ENCODE measurements at regions not wholly inside any gene's neighbourhood (a gene's known extent, or its start where the extent isn't known, plus 50 kb on each side); places are given as distances from the start of the nearest gene placed in this dataset.
"Not testable (repeated sequence)": the region's sequence is repeated elsewhere in the genome, so short reads cannot be mapped to it uniquely, and the experiment has no call there.

DNA sequence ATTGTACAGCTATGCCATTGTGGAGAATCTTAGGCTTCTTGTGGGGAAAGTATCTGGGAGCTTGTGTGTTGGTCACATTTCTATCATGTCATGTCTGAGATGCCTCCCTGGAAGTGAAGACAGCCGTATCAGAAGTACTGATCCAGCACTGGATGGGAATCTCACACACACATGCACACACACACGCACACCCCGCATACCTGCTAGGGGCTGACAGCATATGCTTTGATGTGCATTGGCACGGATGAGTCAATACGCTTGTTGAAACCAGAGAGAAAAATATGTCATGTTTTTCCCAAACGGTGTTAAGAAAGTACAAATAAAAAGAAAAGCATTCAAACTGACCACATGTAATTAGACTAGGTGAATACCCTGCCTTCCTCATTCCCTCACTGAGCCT lies 260.8 kb downstream of the KTN1 start:
- no peak for DNase-seq (ENCODE audit: extremely low spot score, insufficient read length, low read depth)
- FAIRE-seq: no peak

DNA sequence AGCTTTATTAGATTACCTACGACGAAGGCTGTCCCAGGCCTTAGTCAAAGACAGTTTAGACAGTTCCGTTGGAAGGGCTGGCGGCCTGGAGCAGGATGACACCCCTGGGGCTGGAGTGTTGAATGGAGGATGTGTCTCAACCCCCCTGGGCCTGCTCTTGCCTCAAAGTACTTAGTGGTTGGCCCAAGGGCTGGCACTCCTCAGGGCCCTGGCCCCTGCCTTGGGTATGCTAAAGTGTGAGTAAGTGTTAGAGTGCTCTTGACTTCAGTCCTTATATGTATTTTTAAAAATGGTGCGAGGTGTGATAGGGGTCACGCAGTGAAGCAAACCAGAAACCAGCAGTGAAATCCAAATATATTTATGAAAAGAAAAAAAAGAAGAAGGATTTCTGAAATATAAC lies 261.6 kb downstream of the KTN1 start:
- DNase-seq (ENCODE audit: extremely low spot score, insufficient read length, low read depth) (no peak), FAIRE-seq (no peak)

DNA sequence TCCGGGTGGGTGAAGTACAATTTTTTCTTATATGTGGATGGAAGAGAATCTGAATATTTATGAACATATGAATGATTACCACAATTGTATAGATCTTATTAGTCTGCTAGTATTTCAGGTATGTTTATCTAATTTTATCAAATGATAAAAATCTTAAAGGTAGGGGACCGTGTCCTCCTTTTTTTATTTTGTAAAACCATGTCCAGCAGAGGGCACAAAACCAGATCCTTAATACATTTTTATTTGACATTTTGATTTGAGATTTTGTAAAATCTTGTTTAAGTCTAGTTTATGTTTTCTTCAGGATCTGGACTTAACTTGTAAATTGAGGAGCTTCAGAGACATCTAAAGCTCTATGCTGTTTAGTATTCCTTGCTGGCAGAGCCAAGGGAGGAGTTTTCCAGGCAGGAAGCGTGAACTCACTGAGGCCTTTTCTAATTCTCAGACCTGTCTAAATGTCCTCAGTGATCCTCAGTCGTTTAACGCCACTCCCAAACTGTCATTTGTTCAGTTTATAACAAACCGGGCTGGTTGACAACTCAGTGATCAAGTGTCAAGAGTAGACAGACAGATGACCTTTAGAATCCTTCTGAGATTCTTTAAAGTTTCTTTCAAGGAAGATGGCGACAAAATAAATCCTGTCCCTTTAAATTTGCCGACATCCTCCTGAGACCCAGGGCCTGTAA lies 263.9 kb downstream of the KTN1 start:
- no peak for DNase-seq (ENCODE audit: extremely low spot score, insufficient read length, low read depth)

DNA sequence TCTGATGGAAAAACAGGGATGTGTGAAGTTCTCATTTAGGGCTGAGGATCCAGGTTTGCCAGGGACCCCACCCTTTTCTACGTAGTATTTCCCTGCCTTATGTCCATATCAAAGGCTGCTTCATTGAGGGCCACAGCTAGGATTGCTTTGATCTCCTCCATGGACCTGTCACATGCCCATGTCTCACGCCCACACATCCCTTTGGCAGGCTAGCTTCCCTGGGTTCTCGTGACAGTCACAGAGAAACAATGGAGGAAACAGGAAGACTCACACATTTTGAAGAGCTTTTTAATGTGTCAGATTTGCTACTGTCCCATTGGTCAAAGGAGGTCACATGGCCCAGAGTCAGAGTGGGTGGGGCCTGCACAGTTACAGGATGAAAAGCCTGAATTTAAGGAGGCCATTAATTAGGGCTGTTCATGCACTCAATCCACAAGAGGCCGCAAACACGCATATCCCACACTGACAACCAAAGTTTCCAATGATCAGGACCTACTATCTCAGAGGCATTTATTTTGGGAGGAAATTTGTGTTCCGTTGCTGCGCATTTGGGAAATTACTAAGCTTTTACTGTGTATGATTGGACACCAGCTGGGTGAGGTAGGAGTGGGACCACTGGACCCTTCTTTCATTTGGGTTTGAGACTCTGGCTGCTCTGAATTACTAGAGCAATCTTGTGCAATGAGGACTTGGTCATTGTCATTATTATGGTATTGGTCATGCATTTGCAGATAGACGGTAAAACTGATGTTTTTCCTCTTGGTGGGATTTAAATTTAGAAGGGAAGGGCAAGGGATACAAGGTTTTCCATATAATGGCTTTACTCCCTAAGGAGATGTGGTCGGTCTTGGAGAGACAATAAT lies 266.2 kb downstream of the KTN1 start:
- no peak for FAIRE-seq
- DNase-seq (ENCODE audit: extremely low spot score, insufficient read length, low read depth): no peak

More for the DNA sequence above, 263.9 kb downstream of the KTN1 start:
- no peak for FAIRE-seq

DNA sequence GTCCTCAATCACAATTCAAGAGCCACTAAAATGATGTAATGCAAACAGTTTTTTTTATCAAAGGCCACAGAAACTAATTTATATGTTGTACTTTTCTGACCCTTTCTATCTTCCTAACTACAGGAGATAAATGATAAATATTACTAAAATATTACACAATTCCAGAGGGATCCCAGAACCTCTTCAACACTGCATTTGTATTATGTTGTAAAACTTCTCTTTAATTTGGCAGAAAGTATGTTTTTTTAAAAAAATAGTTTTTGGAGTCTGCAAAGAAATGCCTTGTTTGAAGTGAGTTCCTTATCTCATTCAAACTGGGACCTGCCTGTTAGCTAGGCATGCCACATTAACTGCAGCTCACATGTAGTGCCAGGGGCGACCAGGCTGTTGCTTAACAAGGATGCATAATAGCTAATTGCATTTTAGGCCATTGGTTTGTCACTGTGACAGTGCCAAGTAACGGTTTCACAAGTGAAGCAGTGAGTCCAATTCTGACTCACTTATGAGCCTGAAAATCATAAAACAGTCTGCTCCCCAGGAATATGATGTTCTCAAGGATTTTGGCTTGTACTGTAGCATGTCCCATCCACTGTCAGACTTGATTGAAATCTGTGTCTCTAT lies 266.9 kb downstream of the KTN1 start:
- FAIRE-seq (no peak), DNase-seq (ENCODE audit: extremely low spot score, insufficient read length, low read depth) (no peak)

DNA sequence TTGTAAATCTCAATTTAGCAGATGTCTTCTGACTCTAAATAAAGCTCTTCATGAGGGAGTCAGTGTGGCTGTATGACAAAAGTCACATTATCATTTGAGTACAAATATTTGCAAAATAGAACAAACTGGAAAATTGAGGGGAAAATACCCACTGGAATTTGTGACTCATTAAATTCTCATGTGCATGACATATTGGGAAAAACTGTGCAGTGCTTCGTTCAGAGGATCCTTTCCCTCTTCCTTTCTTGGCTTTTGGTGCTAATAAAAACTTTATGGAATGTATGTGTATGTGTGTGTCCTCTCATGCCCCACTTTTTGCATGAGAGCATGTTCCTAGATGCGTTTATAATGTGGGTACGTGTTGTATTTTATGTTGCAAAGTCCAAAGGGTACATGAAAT lies 267.8 kb downstream of the KTN1 start:
- FAIRE-seq (no peak), DNase-seq (ENCODE audit: extremely low spot score, insufficient read length, low read depth) (no peak)

DNA sequence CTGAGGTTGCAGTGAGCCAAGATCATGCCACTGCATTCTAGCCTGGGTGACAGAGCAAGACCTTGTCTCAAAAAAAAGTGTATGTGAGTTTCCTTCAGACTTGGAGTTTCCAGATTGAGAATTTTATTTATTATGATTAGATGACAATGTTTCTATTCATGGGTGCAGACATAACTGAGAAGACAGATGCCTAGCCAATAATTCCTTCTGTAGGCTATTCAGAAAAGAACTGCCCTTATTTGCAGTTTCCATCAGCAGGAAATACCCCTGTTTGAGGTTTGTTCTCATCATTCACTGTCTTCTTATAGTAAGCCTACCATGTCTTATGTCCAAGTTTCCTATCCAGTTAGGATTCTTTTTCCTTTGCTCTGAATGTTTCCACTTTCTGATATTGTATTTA lies 269.0 kb downstream of the KTN1 start:
- no peak for DNase-seq (ENCODE audit: extremely low spot score, insufficient read length, low read depth)
- no peak for FAIRE-seq

DNA sequence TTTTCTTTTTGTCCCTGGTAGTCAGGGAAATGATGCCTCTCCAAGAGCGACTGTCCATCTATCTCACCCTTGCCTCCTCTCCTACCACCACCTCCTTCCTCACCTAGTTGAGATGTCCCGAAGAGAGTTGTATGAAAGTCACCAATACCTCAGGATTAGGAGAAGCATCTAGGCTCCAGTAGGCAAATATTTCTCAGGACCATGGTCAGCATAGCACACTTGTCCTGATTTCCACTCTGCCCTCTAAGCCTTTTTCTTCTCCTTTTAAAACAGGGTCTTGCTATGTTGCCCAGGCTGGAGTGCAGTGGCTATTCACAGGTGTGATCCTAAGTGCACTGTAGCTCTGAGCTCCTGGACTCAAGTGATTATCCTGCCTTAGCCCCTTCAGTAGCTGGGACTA lies 268.4 kb upstream of the PELI2 start:
- FAIRE-seq (no peak), DNase-seq (ENCODE audit: extremely low spot score, insufficient read length, low read depth) (no peak)

DNA sequence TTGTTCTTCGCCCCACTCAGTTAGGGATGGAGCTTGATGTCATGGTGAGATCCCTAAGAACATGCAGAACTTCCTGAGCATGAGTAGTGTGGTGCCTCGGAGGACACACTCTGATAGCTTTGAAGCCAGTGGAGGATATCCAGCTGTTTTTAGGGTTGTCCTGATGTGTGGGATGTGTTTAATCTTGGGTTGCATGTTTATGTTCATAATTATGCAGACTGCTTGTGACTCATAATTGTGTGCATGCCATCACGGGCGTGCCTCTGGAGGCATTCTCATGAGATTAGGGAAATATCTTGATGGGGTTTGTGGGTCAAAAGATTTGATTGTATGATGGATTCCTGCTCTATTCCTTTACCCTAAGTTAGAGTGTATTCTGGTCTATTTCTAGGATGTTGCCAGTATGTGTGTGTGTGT lies 267.4 kb upstream of the PELI2 start:
- FAIRE-seq: no peak
- no peak for DNase-seq (ENCODE audit: extremely low spot score, insufficient read length, low read depth)

DNA sequence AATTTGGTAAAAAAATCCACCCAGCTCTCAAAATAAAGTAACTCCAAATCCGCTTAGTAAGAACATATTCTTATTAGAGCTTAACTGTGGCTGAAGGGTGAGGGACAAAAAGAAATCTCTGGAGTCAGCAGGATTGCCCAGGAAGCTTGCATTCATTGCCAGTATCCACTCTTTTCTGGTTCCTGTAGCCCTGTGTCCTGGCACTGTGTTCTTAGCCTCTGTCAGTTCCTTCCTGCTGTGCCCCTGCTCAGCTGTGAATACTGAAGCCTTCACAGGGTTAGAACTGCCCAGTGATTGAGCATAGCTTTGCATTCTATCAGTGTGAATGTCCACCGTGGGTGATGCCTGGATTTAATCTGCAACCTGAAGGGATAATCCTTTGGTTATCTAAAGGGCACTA lies 266.9 kb upstream of the PELI2 start:
- no peak for DNase-seq (ENCODE audit: extremely low spot score, insufficient read length, low read depth)
- FAIRE-seq: no peak

DNA sequence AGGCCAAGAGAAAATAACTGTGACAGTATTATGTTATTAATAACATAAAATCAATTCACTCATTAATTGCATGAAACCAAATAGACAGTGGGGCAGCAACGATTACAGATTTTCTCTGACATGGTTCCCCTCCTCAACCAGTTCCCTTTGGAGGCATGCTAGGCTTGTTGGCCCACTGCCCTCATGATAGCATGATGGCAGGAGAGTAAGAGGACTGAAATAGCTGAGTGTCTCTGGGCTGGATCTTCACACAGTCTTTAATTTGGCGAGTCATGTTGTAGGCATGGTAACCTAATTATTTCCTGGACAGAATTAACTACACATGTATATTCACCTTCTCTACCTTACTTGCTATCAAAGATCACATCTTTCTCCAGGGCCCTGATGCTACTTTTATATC lies 266.2 kb upstream of the PELI2 start:
- DNase-seq (ENCODE audit: extremely low spot score, insufficient read length, low read depth): no peak

DNA sequence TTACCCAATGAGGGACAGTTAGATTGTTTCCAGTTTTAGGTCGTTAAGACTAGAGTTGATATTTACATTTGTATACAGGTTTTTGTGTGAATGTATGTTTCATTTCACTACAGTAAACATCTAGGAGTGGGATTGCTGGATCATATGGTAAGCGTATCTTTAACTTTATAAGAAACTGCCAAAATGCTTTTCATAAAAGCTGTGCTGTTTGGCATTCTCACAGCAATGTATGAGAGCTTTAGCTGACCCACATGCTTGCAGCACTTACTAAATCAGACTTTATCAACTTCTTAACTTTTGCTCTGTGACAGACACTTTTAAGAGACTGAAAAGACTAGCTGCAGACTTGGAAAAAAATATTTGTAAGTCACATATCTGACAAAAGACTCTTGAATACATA lies 262.5 kb upstream of the PELI2 start:
- FAIRE-seq (no peak), DNase-seq (ENCODE audit: extremely low spot score, insufficient read length, low read depth) (no peak)

More for the DNA sequence above, 266.2 kb upstream of the PELI2 start:
- FAIRE-seq: no peak

DNA sequence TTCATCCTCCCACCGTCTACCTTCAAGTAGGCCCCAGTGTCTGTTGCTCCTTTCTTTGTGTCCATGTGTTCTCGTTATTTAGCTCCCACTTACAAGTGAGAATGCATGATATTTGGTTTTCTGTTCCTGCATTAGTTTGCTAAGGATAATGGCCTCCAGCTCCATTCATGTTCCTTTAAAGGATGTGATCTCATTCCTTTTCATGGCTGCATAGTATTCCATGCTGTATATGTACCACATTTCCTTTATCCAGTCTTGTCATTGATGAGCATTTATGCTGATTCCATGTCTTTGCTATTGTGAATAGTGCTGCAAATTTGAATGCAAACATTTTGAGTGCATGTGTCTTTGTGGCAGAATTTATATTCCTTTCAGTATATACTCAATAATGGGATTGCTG lies 259.6 kb upstream of the PELI2 start:
- no peak for DNase-seq (ENCODE audit: extremely low spot score, insufficient read length, low read depth)
- no peak for FAIRE-seq

DNA sequence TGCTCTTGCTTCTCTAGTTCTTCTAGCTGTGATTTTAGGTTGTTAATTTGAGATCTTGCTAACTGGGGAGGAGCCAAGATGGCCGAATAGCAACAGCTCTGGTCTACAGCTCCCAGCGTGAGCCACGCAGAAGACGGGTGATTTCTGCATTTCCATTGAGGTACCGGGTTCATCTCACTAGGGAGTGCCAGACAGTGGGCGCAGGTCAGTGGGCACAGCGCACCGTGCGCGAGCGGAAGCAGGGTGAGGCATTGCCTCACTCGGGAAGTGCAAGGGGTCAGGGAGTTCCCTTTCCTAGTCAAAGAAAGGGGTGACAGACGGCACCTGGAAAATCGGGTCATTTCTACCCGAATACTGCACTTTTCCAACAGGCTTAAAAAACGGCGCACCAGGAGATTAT lies 256.6 kb upstream of the PELI2 start:
- not testable (repeated sequence) for DNase-seq (ENCODE audit: extremely low spot score, insufficient read length, low read depth); FAIRE-seq

DNA sequence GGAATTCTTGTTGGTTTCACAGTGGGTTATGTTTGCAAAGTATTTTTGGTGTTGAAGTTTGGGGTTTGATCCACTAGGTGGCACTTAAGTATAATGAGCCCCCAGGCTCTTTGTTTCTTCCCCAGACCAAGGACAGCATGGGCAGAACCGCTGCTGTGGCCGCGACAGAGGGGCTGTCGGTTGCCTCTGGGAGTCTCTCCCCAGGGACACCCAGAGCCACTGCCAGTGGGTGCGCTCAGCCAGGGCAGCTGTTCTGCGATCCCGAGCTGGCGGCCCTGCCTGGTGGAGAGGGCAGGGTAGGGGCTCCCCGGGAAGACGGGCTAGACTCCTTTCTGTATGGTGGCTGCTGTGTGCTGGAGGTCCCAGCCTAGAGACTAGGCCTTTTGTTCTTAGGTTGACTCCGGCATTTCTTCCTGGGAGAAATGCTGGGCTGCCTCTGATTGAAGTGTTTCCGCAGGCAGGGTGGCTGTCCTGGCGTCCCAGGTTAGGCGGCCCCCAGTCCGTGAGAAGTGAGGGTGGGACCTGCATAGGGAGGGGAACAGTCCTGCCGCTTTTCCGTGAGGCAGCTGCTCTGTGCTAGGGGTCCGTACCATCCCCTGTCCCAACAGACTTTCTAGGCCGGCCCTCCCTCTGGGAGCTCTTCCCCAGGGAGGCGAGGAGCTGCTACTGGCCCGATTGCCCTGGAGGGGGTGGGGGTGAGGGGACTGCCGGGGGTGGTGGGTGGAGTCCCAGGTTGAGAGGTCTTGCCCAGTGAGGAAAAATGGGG lies 253.1 kb upstream of the PELI2 start:
- no peak for DNase-seq (ENCODE audit: extremely low spot score, insufficient read length, low read depth)
- peak; percentile 9 for FAIRE-seq

DNA sequence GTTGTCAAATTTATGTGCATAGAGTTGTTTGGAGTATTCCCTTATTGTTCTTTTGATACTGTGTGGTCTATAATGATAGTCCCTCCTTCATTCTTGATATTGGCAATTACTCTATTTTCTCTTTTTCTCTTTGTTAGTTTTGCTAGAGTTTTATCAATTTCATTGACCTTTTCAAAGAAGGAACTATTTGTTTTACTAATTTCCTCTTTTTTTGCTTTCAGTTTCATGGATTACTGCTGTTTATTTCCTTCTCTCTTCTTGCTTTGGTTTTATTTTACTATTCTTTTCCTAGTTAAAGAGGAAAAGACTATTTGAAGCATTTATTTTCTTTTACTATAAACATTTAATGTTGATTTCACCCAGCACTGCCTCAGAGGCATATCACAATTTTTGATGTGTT lies 250.9 kb upstream of the PELI2 start:
- FAIRE-seq: no peak

DNA sequence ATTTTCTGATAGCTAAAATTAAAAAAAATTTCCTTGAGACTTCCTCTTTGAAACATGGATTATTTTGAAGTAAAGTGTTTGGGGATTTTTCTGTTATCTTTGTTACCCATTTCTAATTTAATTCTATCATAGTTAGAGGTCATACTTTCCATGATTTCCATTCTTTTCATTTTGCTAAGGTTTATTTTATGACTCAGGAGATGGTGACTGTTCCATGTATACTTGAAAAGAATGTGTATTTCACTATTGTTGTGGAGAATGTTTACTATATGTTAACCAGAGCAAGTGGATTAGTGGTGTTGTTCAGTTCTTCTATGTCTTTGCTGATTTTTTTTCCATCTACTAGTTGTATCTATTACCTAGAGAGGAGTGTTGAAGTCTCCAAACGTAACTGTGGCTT lies 250.5 kb upstream of the PELI2 start:
- DNase-seq (ENCODE audit: extremely low spot score, insufficient read length, low read depth): no peak
- no peak for FAIRE-seq

More for the DNA sequence above, 250.9 kb upstream of the PELI2 start:
- no peak for DNase-seq (ENCODE audit: extremely low spot score, insufficient read length, low read depth)

DNA sequence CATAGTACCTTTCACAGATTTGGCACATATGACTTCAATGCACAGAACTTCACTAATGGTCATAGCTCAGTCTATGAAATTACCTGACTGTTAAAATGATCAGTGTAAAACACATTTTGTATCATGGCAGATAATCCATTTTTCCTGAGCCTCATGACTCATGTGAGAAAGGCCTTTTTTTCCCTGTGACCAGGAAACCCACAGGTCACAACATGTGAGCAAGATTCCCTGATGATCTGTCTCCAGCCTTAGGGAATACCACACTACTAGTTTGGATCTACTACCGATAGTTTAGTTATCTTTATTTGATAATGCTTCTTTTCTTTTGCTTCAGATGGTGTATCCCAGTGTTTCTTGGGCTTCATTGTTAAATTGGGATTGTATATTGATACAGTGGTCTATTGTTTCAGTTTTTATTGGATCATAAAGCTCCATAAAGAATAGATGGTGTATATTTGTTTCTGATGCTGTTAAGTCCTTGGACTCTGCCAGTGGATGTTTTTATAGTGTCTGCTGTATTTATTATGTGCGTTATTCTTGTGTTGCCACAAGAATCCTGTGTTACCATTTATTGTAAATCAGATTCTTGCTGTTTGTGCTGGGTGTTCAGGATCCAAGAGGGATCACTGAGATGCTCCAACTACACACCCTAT lies 248.7 kb upstream of the PELI2 start:
- DNase-seq (ENCODE audit: extremely low spot score, insufficient read length, low read depth) (no peak), FAIRE-seq (no peak)

DNA sequence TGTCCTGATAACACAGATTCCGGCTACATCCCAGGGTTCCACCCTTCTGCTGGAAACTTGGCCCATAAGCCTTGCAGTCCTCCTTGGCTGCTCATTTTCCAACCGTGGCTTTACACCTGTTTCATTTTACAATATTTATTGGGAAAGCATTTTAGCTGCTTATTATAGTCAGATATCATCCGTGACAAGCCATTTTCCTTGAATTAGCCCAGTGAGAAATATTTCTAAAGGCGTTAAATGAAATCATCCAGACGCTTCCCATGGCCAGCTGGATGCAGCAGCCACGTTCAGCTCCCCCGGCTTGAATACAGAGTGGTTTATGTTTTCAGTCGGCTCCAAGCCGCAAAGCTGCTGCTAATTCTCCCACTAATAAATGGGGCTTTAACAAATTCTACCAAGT lies 245.0 kb upstream of the PELI2 start:
- DNase-seq (ENCODE audit: extremely low spot score, insufficient read length, low read depth) (no peak), FAIRE-seq (no peak)

DNA sequence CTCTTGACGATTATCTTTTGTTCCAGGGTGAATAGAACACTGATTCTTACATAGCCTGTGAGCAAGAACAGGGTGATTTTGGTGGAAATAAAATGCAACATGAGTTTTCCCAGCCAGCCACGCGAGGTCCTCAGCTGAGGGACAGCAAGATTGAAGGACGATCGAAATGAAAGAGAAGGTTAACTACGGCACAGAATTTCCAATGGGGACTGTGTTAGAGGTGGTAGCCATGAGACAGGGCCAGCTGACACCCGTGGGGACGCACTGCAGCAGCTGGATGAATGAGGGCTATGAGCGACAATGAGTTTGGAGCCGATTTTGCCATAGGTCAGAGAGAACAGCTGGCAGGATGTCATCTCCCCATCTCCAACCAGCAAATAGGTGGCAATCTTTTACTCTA lies 243.4 kb upstream of the PELI2 start:
- FAIRE-seq: no peak
- DNase-seq (ENCODE audit: extremely low spot score, insufficient read length, low read depth): no peak

Measured in GM18507 (cell line).